GM11168 (cell line): ENCODE measurements at regions not wholly inside any gene's neighbourhood (a gene's known extent, or its start where the extent isn't known, plus 50 kb on each side); places are given as distances from the start of the nearest gene placed in this dataset.

ENCODE experiments used
- in situ Hi-C: fragments of 300-500 bp; cut with MboI; formaldehyde crosslinking; loops from one replicate; pipeline ENCODE4 v1.12.0; 2022; ENCODE audit warnings: low sequenced_read_pairs; ENCODE audit not compliant: unreplicated experiment

GRCh38 chr19:30733826-30734550 is 361.8 kb downstream of the ZNF536 start:
- in situ Hi-C loops: no loop called here

- in situ Hi-C loops: no loop called here
These were observed 359.4 kb downstream of the ZNF536 start for GRCh38 chr19:30731591-30731990.

- in situ Hi-C loops: no loop called here
These were observed 357.3 kb downstream of the ZNF536 start for GRCh38 chr19:30729451-30729850.

GRCh38 chr19:30722761-30723160 is 350.6 kb downstream of the ZNF536 start:
- in situ Hi-C loops: no loop called here

- in situ Hi-C loops: no loop called here
These were observed 350.0 kb downstream of the ZNF536 start for GRCh38 chr19:30722186-30722585.

- in situ Hi-C loops: no loop called here
These were observed 347.8 kb downstream of the ZNF536 start for GRCh38 chr19:30719999-30720345.

- in situ Hi-C loops: no loop called here
These were observed 347.2 kb downstream of the ZNF536 start for GRCh38 chr19:30719189-30719998.

GRCh38 chr19:30718707-30719106 is 346.5 kb downstream of the ZNF536 start:
- in situ Hi-C loops: no loop called here

GRCh38 chr19:30718014-30718413 is 345.8 kb downstream of the ZNF536 start:
- in situ Hi-C loops: no loop called here

- in situ Hi-C loops: no loop called here
These were observed 345.2 kb downstream of the ZNF536 start for GRCh38 chr19:30717381-30717780.

GRCh38 chr19:30712431-30713337 is 340.5 kb downstream of the ZNF536 start:
- in situ Hi-C loops: no loop called here

GRCh38 chr19:30711826-30712225 is 339.6 kb downstream of the ZNF536 start:
- in situ Hi-C loops: no loop called here

- in situ Hi-C loops: no loop called here
These were observed 339.1 kb downstream of the ZNF536 start for GRCh38 chr19:30711296-30711695.

GRCh38 chr19:30710721-30711120 is 338.5 kb downstream of the ZNF536 start:
- in situ Hi-C loops: no loop called here

- in situ Hi-C loops: no loop called here
These were observed 336.4 kb downstream of the ZNF536 start for GRCh38 chr19:30708416-30709178.

- in situ Hi-C loops: no loop called here
These were observed 332.7 kb downstream of the ZNF536 start for GRCh38 chr19:30704771-30705330.

- in situ Hi-C loops: no loop called here
These were observed 331.5 kb downstream of the ZNF536 start for GRCh38 chr19:30703645-30704044.

GRCh38 chr19:30701178-30701577 is 329.0 kb downstream of the ZNF536 start:
- in situ Hi-C loops: no loop called here

- in situ Hi-C loops: loop anchor here (25.0 kb wide), 1 partner anchor 1537 kb away; no protein-coding TSS in a partner anchor
These were observed 327.7 kb downstream of the ZNF536 start for GRCh38 chr19:30699871-30700280.
